GM23248 (cell line): ENCODE measurements at regions not wholly inside any gene's neighbourhood (a gene's known extent, or its start where the extent isn't known, plus 50 kb on each side); places are given as distances from the start of the nearest gene placed in this dataset.

ENCODE experiments used
- DNase-seq: peaks from one replicate; pipeline ENCODE4 v3.0.0-alpha.2; 2015
- H2AFZ ChIP-seq: fragments of 200-600 bp; sonication (generic); 2 replicates; pipeline ENCODE4 v1.6.1; 2016; ENCODE audit warnings: antibody characterized with exemption
- H3F3A ChIP-seq: fragments of 200-600 bp; sonication (generic); 2 replicates; pipeline ENCODE4 v1.6.1; 2016; ENCODE audit warnings: mild to moderate bottlenecking, antibody characterized with exemption, mixed run types; ENCODE audit not compliant: insufficient read depth
- H3K27ac ChIP-seq: fragments of 200-600 bp; sonication (generic); 2 replicates; pipeline ENCODE4 v1.5.1; 2016; ENCODE audit warnings: mild to moderate bottlenecking
- H3K27me3 ChIP-seq: fragments of 200-600 bp; sonication (generic); replicated peaks from 2 replicates; pipeline ENCODE4 v1.6.1; 2016; ENCODE audit warnings: mild to moderate bottlenecking; ENCODE audit not compliant: insufficient read depth
- H3K36me3 ChIP-seq: fragments of 200-600 bp; sonication (generic); 2 replicates; pipeline ENCODE4 v1.6.1; 2016; ENCODE audit warnings: low read depth, mild to moderate bottlenecking
- H3K4me1 ChIP-seq: fragments of 200-600 bp; sonication (generic); 2 replicates; pipeline ENCODE4 v1.6.1; 2016; ENCODE audit warnings: mild to moderate bottlenecking; ENCODE audit not compliant: insufficient read depth
- H3K4me2 ChIP-seq: fragments of 200-600 bp; sonication (generic); one replicate; pipeline ENCODE4 v1.6.1; 2016; ENCODE audit warnings: mild to moderate bottlenecking; ENCODE audit not compliant: unreplicated experiment
- H3K4me3 ChIP-seq: fragments of 200-600 bp; sonication (generic); 2 replicates; pipeline ENCODE4 v1.5.1; 2016; ENCODE audit warnings: mild to moderate bottlenecking
- H3K79me2 ChIP-seq: fragments of 200-600 bp; sonication (generic); 2 replicates; pipeline ENCODE4 v1.6.1; 2016; ENCODE audit warnings: mild to moderate bottlenecking; ENCODE audit not compliant: insufficient read depth
- H3K9ac ChIP-seq: fragments of 200-600 bp; sonication (generic); 2 replicates; pipeline ENCODE4 v1.6.1; 2016; ENCODE audit warnings: mild to moderate bottlenecking
- H3K9me2 ChIP-seq: fragments of 200-600 bp; sonication (generic); 2 replicates; pipeline ENCODE4 v1.6.1; 2016; ENCODE audit warnings: mixed run types, mild to moderate bottlenecking, moderate library complexity; ENCODE audit not compliant: insufficient read depth
- H3K9me3 ChIP-seq: fragments of 200-600 bp; sonication (generic); one replicate; pipeline ENCODE4 v1.6.1; 2017; ENCODE audit warnings: low read depth
- H4K20me1 ChIP-seq: fragments of 200-600 bp; sonication (generic); 2 replicates; pipeline ENCODE4 v1.6.0; 2016; ENCODE audit not compliant: insufficient read depth
- EZH2 ChIP-seq: fragments of 200-600 bp; sonication (generic); IDR thresholded peaks from 2 replicates; pipeline ENCODE4 v1.6.1; 2018; ENCODE audit warnings: antibody characterized with exemption, mild to moderate bottlenecking; ENCODE audit not compliant: insufficient read depth, poor library complexity, severe bottlenecking
- EZH2phosphoT487 ChIP-seq: fragments of 200-600 bp; sonication (generic); IDR thresholded peaks from 2 replicates; pipeline ENCODE4 v1.6.1; 2018; ENCODE audit warnings: antibody characterized with exemption, moderate library complexity, mild to moderate bottlenecking, low read depth; ENCODE audit not compliant: insufficient read depth
- WGBS, 2 experiments: methylation state at CpG; one replicate each; pipeline ENCODE4 v1.1.6; 2015 to 2017; ENCODE audit warnings: low lambda C conversion rate in 2 of 2, low coverage in 1 of 2; ENCODE audit errors: missing lambda C conversion rate in 2 of 2; 5-methylcytosine and 5-hydroxymethylcytosine counted together
- in situ Hi-C: fragments of 300-500 bp; cut with MboI; formaldehyde crosslinking; loops from 2 replicates; pipeline ENCODE4 v1.15.0; 2020

DNA sequence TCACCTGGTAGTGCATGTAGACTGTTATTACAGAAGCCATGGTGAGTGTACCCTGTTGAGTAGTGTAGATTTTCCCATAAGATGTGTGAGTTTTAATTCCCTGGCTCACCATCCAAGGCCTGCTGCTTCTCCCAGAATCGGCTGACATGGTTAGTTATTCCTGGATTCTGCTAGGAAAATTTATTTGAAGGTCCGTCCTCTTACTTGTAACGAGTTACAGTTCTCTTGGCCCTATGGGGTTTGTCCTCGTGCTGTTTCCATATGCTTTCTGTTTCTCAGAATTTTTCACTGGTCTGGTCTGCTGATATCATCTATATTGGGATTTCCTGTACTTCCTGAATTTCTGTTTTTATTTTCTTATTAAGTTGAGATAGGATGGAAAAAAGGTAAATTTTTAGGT, 423.3 kb upstream of the RGS6 start:
- no peaks in the 10 kb centered on the region; the same call in 1 of the 2 replicates for H3K4me1 ChIP-seq
- no peaks in the 10 kb centered on the region for H3F3A ChIP-seq
- H3K4me2 ChIP-seq, result no peak overlapping the region
- DNase-seq, result no peak
- peaks cover 96% of the 10 kb centered on the region for H3K79me2 ChIP-seq
- H3K9ac ChIP-seq, result no peak overlapping the region
- H3K9me3 ChIP-seq, result no peaks in the 10 kb centered on the region
- H3K27ac ChIP-seq, result no peak overlapping the region
- 0 out of 2 replicates have a peak, but pooled peaks cover 4% of the 10 kb centered on the region for H3K36me3 ChIP-seq
- no peaks in the 10 kb centered on the region; the same call in 1 of the 2 replicates for H3K9me2 ChIP-seq
- no peak overlapping the region for H2AFZ ChIP-seq
- no peaks in the 10 kb centered on the region for H3K27me3 ChIP-seq
- TF ChIP-seq EZH2 (no peak), EZH2phosphoT487 (no peak)
- in situ Hi-C loops, result no loop called here
- WGBS, 2 experiments, result 75 to 82% methylated on average over 4 of the region's 4 CpGs
- no peaks in the 10 kb centered on the region for H4K20me1 ChIP-seq
- no peak overlapping the region for H3K4me3 ChIP-seq

DNA sequence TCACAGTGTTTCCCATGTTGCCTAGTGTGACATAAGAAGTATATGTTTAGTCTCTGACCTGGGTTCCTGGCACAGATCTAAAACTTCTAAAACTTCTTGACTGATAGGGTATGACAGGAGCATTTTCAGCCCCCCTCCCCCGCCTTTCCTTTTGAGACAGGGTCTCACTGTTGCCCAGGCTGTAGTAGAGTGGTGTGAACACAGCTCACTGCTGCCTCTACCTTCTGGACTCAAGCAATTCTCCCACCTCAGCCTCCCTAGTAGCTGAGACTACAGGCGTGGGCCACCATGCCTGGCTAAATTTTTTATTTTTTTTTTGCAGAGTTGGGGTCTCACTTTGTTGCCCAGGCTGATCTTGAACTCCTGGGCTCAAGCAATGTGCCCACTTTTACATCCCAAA, 421.1 kb upstream of the RGS6 start:
- H3K36me3 ChIP-seq, result peaks cover 9% of the 10 kb centered on the region
- H3K4me2 ChIP-seq, result no peak overlapping the region
- H2AFZ ChIP-seq, result no peak overlapping the region
- no peaks in the 10 kb centered on the region for H3K9me3 ChIP-seq
- H4K20me1 ChIP-seq, result no peaks in the 10 kb centered on the region
- no peaks in the 10 kb centered on the region for H3K27me3 ChIP-seq
- in situ Hi-C loops, result no loop called here
- no peak overlapping the region for H3K9ac ChIP-seq
- 83 to 84% methylated on average over 2 of the region's 2 CpGs for WGBS, 2 experiments
- no peak for DNase-seq
- H3K9me2 ChIP-seq, result no peaks in the 10 kb centered on the region; the same call in 1 of the 2 replicates
- no peaks in the 10 kb centered on the region for H3K4me1 ChIP-seq
- no peak for TF ChIP-seq EZH2phosphoT487
- TF ChIP-seq EZH2, result no peak
- H3K4me3 ChIP-seq, result no peak overlapping the region
- peaks cover 92% of the 10 kb centered on the region for H3K79me2 ChIP-seq
- no peaks in the 10 kb centered on the region for H3F3A ChIP-seq
- H3K27ac ChIP-seq, result no peak overlapping the region

GRCh38 chr14:71514941-71515919, 417.0 kb upstream of the RGS6 start:
- in situ Hi-C loops, result no loop called here
- no peaks in the 10 kb centered on the region for H3F3A ChIP-seq

GRCh38 chr14:71521238-71522135, 410.7 kb upstream of the RGS6 start:
- 93 to 94% methylated on average over 3 of the region's 3 CpGs for WGBS, 2 experiments
- no peak for TF ChIP-seq EZH2
- TF ChIP-seq EZH2phosphoT487, result no peak
- H3K9me2 ChIP-seq, result no peaks in the 10 kb centered on the region
- no peak overlapping the region for H3K9ac ChIP-seq
- DNase-seq, result no peak
- no peaks in the 10 kb centered on the region for H4K20me1 ChIP-seq
- no peak overlapping the region for H3K27ac ChIP-seq
- H3K9me3 ChIP-seq, result no peaks in the 10 kb centered on the region
- in situ Hi-C loops, result no loop called here
- no peak overlapping the region for H3K4me2 ChIP-seq
- H3K36me3 ChIP-seq, result no peaks in the 10 kb centered on the region; the same call in 1 of the 2 replicates
- peaks cover 17% of the 10 kb centered on the region; the same call in 1 of the 2 replicates for H3K4me1 ChIP-seq
- no peak overlapping the region for H2AFZ ChIP-seq
- no peaks in the 10 kb centered on the region for H3K27me3 ChIP-seq
- peaks cover 97% of the 10 kb centered on the region for H3K79me2 ChIP-seq
- H3K4me3 ChIP-seq, result no peak overlapping the region
- no peaks in the 10 kb centered on the region for H3F3A ChIP-seq

More at GRCh38 chr14:71514941-71515919, 417.0 kb upstream of the RGS6 start:
- 93 to 95% methylated on average over 8 of the region's 8 CpGs for WGBS, 2 experiments
- H4K20me1 ChIP-seq, result no peaks in the 10 kb centered on the region
- no peak overlapping the region for H3K27ac ChIP-seq
- peaks cover 11% of the 10 kb centered on the region for H3K36me3 ChIP-seq
- peaks cover 90% of the 10 kb centered on the region for H3K79me2 ChIP-seq
- H3K27me3 ChIP-seq, result no peaks in the 10 kb centered on the region
- no peak overlapping the region for H3K9ac ChIP-seq
- DNase-seq, result no peak
- no peaks in the 10 kb centered on the region for H3K9me2 ChIP-seq
- H3K4me2 ChIP-seq, result no peak overlapping the region
- H2AFZ ChIP-seq, result no peak overlapping the region
- no peak overlapping the region for H3K4me3 ChIP-seq
- H3K9me3 ChIP-seq, result no peaks in the 10 kb centered on the region
- H3K4me1 ChIP-seq, result no peaks in the 10 kb centered on the region
- no peak for TF ChIP-seq EZH2
- no peak for TF ChIP-seq EZH2phosphoT487
